Activated CD4-positive, CD25-positive, alpha-beta regulatory T cell (primary cell): ENCODE measurements at regions not wholly inside any gene's neighbourhood (a gene's known extent, or its start where the extent isn't known, plus 50 kb on each side); places are given as distances from the start of the nearest gene placed in this dataset.

Experiments
- DNase-seq, 4 experiments: peaks; one replicate each; lab custom pipeline; 2025; lab: John Stamatoyannopoulos, UW

DNA sequence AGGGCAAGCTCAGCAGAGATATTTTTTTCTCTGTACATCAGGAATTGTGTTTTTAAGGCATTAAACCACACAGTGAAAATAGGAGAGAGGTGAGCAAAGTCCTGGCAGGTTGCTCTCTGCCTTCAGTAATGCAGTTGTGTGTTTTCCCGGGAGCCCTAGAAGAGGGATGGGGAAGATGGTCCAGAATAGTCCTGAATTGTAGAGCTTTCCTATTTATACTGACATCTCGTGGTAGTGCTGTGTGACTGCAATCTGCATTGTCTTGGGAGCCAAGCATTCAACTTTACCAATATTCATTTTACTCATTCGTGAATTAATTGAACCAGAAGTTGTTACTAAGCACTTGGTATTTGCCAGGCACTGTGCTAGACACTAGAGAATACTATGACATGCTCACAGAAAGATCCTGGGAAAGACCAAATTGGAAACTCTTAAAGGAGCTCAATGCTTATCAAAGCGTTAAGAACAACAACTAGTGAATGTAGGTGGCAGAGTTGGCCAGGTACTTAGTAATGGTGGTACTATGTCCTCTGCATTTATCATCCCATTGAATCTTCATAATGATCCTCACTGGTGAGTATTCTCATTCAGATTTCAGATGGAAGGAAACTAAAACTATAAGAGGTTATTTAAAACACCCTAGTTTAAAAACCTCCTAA is 214.6 kb downstream of the TRIB2 start:
- no peak for DNase-seq

DNA sequence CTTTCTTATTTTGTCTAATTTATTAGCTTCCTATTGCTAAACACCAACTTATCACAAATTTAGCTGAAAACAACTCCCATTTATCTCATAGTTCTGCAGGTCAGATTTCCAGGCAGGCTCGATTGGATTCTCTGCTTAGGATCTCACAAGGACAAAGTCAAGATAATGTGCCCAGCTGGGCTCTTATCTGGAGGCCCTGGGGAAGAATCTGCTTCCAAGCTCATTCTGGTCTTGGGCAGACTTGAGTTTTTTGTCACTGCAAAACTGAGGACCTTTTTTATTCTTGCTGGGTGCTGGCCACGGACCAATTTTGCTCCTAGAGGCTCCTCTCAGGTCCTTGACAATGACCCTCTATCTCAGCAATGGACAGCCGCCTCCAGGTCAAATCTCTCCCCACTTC is 215.5 kb downstream of the TRIB2 start:
- DNase-seq = no peak

DNA sequence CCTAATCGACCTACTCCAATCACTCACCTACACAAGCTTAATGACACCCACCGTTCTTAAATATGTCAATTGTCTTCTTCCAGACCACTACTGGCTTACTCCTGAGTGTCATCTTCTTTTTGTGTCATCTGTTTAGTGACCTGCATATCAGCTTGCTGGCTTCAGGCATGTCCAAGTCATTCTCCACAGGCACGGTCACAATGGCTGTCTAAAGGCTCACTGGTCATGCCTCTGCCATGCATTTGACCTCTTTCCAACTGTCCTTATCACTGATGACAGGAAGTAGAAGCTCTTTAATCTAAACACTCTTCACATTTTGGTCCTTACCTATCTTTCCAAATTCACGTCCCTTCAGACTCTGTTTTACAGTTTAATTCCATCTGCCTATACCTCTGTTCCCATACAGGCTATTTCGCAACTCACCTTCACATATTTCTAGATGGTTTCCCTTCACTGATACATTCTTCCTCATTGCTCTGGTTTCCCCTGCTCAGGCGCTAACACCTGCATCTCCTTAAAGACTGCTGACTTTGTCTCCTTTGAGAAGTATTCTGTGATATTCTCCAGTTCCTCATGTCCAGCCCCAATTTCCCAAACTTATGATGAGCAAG is 217.5 kb downstream of the TRIB2 start:
- DNase-seq = no peak

DNA sequence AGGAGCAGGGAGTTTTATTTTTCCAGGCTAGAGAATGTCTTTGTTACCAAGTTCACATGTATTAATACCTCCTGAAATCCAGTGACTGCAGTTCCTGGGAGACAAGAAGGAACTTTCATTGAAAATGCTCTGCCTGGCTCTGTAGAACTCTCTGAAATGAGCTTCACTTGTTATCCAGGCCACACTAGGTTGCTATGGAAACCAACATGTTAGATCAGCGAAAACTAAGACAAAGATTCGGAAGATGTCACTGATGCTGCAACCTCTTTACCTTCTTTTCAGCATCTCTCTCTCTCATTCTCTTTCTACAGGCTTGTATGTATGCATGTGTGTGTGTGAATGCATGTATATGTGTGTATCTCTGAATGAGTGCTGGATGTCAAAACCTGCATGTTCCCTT is 218.5 kb downstream of the TRIB2 start:
- no peak for DNase-seq

DNA sequence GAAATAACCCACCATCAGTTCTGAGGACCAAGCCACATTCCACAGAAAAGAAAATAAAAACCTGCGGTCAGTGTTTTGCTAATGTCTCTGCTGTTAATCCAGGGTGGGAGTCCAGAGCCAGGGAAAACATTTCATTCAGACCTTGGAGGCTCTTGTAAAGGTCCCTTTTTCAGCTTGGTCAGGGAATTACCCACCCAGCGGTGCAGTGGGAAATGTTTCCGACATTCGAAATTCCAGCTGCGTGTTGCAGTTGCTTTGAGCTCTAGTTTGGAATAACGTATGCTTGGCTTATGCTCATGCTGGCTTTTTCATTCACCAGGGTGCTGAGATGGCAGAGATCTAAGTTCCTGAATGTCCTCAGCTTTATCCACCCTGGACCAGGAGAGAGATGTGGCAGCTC is 219.1 kb downstream of the TRIB2 start:
- no peak for DNase-seq

DNA sequence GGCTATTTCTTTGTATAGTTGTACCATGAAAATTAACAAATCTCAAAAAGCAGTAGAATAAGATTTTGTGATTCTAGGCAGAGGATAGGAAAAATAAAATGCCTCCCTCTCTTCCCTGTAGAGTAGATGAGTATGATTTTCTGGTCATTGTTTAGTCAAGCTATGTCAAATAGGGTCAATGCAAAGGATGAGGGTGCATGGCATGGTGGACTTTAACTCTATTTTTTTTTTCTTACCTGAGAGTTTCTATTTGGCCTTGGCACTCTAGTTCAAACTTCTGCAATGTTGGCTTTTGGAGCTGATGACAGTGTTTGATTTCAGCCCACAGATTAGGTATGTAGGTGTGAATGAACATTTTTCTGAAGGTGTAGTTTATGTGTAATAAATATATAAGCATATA is 224.5 kb downstream of the TRIB2 start:
- DNase-seq = no peak

DNA sequence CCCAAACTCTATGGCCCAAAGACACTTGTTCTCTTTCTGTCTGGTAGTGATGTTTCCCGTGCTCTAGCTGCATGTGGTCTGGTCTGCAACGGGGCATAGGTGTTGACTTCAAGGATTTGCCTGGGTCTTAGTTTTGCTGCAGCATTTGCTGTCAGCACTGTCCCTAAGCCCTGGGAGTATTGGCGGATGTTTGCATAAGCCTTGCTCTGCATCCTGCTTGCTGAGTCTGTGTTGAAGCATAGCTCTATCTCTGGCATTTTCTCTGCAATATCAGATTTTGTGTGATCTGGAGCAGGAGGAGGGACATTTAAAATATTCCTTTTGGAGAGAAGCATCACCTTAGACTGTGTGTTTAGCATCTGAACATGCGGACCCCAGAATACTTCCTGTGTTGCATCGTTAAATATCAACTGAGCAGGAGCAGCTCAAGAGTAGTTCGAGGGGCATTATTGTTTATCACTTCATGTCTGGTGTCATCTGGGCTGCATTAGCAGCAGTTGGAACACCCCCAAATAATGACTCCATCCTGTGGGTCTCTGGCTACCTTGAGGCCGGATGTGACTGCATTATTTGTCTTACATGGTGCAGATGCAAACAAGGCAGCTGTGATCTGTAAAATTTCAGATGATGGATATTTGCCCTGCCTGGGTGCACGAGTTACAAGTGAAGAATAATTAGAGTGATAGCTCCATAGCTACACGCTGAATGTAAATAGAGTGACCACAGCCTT is 231.7 kb downstream of the TRIB2 start:
- no peak for DNase-seq

DNA sequence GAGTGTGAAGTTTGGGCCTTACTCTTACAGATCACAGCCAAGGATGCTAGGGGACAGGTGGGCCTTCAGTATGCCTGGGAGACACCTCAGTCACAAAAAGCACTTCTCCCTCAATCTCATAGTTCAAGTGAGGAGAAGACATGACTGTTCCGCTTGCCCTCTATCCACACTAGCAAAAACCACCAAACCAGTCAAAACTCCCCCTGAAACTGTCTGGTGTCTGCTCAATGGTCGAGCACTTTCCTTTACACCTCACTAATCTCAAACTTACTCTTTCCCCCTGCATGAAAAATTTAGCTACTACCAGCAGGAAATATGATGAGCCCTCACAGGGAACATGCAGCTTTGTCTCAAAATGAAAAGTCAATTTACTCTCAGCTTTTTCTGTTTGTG is 232.2 kb downstream of the TRIB2 start:
- no peak for DNase-seq

DNA sequence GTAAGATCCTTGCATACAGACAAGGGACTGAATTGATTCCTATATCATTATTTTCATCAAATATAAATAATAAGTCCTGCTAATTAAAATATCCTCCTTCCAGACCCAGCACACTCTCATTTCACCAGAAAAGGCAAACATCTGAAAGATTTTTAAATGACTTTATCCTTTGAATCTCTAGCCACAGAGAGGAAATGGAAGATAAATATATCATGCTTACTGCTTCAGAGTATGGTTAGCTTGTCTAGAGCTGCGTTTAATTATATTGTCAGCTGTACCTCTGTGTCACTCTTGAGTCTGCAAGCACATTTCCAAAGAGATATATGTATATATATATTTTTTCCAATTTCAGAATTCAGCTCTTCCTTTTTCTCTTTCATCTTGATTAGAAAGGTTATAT is 232.7 kb downstream of the TRIB2 start:
- no peak for DNase-seq

DNA sequence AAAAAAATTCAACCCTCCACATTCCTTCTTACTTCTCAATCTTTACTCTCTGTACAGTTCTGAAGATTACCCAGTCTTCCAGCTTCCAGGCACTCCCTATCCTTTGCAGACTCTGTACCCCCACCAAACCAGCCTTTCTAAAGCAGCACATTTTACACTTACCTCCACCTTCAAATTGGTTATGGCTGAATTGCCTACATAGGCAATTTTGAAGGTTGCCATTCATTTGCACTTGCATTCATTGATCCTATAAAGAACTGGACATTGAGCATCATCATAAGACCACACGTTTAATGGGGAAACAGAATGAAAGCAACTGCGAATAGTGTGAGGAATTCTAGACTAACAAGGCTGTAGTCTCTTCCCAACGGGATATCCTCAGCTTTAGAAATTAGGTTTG is 233.4 kb downstream of the TRIB2 start:
- DNase-seq = no peak

DNA sequence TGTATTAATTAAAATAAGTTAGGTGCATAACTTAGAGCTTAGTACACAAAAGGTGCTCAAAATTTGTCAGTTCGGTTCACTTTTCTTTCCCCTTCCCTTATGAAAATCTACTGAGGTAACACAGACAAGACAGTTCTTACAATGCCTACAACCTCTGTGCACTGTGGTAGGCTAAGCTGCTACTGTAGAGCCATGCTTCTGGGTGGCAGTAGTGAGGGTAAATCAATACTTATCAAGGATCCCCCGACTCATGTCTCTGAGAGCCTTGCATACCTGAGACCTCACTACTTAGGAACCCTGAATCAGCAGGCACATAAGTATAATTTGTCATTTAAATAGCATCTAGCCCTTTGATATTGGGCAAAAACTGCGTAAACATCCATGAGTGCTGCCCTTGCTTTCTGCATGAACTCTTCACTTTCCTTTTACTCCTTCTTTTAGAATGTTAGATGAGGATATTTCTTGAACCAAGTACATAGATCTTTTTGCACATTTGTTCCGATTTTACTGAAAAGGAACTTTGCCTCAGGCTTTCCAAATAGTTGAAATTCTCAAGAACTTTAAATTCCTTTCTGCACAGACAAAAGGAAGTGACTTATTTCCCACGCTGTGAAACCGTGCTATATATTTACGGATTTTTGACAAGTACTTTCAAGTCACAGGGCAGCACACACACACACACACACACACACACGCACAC is 234.4 kb downstream of the TRIB2 start:
- no peak for DNase-seq

DNA sequence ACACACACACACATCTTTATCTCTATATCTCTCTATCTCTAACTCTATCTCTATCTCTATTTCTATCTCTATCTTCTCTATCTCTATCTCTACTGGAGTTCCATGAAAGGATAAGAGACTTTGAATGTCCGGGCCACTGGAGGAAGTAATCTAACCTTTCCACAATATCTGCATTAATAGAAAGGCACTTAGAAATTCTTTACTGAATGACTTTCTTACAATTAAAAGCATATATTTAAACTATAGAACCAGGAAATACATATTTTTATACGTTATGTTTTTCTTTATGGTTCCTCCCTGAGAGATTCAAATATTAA is 234.9 kb downstream of the TRIB2 start:
- DNase-seq = no peak

DNA sequence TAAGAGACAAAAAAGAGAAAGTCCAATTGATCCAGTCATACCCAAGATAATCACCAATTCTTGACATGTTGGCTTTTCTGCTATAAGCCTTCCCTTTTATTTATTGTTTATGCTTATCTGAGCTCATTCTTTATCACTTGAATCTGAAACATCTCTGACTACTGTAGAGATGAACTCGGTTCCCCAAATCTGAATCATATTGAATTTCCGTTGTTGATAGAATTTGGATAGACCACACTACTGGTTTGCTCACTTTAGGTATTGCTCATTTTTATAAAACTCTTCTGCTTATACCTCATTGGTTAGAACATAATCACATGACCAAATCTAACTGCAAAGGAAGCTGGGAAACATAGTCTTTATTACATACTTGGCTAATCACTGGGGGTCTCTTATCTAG is 236.9 kb downstream of the TRIB2 start:
- no peak for DNase-seq

DNA sequence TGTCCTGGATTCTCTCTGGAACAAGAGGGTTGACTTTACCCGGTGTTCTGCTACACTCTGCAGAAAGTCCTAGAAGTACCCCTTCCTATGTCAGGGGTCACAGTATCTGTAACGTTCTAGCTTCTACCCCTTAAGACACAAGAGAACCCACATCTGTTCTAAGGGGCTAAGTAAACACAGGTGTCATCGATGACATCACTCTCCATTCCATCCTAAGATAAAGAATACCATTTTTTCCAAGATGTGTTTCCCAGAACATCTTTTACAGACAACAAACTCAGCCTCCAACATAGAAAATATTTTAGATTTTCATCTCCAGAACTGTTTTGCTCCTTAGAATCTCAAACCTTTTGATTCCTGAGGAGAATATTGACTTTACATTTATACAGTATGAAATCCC is 239.1 kb downstream of the TRIB2 start:
- no peak for DNase-seq

DNA sequence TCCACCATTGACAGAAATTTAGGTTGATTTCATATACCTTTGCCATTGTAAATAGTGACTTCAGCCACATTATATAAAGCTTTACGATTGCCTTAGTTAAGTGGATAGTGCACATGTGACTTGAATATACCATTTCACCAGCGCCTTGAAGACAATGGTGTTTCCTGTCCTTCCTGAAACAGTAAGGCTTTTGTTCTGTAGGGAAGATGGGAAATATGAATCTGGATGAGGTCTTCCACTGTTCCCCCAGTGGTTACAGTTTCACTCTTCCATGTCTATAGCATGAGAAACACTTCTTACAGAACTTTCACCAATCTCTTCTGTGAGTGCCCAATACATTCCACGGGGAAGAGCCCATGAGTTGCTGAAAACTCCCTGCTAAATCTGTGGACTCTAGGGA is 240.5 kb downstream of the TRIB2 start:
- DNase-seq = no peak

DNA sequence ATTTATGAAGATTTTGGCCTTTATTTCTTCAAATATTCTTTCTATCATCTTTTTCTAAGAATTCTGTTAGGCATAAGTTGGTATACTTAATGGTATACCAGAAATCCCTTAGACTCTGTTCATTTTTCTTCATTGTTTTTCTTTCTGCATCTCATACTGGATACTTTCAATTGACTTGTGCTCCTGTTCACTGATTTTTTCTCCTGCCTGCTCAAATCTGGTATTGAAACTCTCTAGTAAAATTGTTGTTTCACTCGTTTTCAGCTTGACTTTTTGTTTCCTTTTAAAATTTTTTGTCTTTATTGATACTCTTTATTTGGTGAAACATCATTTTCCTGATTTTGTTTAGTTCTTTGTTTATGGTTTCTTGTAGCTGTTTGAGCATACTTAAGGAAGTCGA is 243.2 kb downstream of the TRIB2 start:
- no peak for DNase-seq

DNA sequence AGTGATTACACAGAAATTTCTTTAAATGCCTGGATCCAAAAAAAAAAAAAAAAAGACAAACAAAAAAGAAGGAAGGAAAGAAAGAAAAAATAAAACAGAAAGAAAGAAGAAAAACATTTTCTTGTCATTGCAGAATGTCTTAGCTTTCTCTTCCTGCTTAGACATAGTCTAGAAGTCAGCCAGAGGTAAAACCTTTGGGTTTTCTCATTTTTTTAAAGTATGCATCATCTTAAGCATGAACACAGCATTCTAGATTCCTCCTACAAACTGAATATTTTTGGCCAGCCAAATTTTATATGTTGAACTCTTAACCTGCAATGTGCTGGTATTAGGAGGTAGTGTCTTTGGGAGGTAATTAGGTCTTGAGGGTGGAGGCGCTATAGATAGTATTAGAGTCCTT is 243.9 kb downstream of the TRIB2 start:
- no peak for DNase-seq

DNA sequence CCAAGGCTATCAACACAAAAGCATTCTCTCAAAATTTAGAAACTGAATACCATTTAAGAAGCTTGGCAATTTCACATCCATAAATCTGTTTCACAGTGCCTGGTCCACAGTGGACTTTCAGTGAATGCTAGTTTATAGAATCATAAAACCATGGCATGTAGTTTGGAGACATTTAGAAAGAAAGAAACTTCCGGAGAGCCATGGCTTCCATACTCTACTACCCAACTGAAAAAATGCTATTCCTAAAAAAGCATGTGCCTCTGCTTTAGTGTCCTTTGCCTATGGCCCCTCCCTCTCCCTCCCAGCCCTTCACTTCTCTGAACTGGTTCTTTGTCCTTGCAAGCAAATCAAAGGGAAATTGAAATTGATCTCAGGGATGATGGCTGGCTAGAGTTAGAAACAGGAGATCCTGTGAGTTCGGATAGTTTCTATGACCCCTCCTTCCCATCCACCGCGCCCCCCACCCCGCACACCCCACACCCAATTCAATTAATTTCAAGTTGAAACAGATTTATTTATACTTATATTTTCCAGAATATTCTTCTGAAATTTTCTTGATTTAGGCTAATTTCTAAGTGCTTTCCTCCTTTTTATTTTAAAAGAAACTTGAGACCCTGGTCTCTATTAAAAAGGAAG is 248.3 kb downstream of the TRIB2 start:
- DNase-seq = no peak

DNA sequence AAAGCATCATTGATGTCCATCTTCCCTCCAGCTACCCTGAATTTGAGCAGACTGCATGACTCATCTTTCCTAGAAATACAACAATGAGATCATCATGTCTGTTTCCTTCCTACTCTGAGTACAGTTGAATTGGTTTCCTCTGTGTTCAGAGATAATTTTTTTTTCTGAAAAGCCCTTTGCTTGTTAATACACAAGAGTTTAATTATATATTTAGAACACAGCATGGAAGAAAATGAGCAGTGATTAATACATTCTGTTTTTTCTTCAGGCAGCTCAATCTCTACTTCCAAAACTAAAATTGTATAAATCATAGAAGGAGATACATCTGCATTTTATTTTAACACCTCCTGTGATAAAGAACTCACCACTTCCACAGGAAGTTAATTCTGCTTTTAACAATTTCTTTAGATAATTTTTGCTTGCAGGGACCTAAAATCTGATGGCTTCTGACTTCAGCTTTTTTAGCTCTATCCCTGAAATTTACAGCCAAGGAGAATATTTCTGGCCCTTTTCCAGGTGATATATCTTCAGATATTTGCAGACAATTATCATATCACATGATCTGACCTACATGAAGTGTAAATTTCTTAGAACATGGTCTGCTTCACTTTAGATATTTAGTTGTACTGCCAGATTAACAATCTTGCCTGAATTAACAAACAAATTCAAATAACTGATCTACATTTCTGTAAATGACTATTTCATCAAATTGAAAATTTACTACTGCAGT is 249.0 kb downstream of the TRIB2 start:
- no peak for DNase-seq

DNA sequence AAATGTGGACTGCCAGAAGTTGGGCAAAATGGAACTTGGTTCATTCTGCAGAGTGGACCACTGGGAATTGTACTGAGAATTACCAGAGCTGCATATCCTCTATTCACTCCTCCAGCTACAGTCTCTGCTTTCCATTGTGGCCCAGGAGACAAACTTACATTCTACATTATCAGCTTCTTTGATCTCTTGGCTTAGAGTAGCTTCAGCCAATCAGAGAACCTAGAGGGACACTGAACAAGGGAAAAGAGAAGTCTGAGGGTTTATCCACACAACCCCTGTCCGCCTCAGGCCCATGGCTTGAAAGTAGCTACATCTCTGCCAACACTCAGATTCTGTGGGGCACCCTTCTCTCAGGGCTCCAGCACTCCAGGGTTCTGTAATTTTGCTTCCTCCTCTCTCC is 251.1 kb downstream of the TRIB2 start:
- DNase-seq = no peak

DNA sequence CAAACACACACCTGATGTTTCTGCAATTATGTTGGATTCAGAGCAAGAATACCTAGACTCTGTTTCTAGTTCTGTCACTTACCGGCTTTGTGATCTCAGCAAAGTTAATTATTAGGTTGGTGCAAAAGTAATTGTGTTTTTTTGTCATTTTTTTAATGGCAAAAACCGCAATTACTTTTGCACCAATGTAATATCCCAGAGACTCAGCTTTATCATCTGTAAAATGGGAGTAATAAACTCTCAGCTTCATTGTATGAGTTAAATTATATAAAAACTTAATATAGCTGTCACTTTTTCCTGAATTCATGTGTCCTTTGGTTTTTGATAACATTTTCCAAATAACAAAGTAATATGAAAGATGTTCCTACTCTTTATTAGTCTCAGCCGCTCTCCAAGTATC is 251.7 kb downstream of the TRIB2 start:
- no peak for DNase-seq

DNA sequence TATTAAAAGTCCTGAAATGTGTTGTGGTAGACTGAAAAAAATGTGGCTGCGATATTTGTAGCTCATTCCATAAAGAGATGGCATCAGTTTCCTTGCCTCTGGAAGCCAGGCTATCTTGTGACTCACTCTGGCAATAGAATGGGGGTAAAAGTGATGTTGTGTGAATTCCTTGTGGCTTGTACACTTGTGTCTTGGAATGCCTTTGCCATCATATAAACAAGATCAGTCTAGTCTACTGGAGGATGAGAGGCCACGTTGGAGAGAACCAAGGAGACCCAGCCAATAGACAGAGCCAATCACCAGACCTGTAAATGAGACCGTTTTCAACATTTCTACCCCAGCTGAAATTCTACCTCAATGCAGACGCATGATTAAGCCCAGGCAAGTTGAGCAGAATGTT is 254.1 kb downstream of the TRIB2 start:
- no peak for DNase-seq
